ENCODE measurements at regions not wholly inside any gene's neighbourhood (a gene's known extent, or its start where the extent isn't known, plus 50 kb on each side); places are given as distances from the start of the nearest gene placed in this dataset.

- no peak for TF ChIP-seq POLR2A (IDR thresholded peaks at IDR 0.05)
- TF ChIP-seq CTCF (IDR thresholded peaks at IDR 0.05): no peak
These were observed 60.7 kb upstream of the HELT start for GRCh38 chr4:184957446-184958115.
